GM20000 (cell line): ENCODE measurements at regions not wholly inside any gene's neighbourhood (a gene's known extent, or its start where the extent isn't known, plus 50 kb on each side); places are given as distances from the start of the nearest gene placed in this dataset.

Experiments
- DNase-seq: peaks from one replicate; pipeline ENCODE4 v3.0.0; 2012; ENCODE audit warnings: low spot score
- TF ChIP-seq, protein P1 (sequence below): IDR thresholded peaks from 2 replicates; pipeline ENCODE4 v1.5.1; 2012; ENCODE audit warnings: mild to moderate bottlenecking, control low read depth; ENCODE audit errors: extremely low read depth, missing control alignments

DNA sequence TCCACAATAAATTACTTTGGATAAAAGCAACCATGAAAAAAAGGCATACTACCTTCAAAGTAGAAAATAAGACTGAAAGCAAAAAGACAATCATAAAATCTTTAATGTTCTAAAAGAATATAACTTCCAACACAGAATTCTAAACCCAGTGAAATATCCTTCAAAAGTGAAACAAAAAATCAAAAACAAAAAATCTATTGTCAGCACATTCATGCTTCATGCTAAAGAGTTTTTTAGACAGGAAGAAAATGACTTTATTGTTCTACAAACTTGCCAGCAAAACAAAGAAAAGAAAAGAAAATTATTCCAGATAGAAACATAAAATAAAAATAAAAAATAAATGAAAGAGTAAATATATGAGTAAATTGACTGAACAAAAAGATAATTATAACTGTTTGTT lies 134.9 kb downstream of the EFHB start:
- no peak for DNase-seq
- TF ChIP-seq, protein P1, sequence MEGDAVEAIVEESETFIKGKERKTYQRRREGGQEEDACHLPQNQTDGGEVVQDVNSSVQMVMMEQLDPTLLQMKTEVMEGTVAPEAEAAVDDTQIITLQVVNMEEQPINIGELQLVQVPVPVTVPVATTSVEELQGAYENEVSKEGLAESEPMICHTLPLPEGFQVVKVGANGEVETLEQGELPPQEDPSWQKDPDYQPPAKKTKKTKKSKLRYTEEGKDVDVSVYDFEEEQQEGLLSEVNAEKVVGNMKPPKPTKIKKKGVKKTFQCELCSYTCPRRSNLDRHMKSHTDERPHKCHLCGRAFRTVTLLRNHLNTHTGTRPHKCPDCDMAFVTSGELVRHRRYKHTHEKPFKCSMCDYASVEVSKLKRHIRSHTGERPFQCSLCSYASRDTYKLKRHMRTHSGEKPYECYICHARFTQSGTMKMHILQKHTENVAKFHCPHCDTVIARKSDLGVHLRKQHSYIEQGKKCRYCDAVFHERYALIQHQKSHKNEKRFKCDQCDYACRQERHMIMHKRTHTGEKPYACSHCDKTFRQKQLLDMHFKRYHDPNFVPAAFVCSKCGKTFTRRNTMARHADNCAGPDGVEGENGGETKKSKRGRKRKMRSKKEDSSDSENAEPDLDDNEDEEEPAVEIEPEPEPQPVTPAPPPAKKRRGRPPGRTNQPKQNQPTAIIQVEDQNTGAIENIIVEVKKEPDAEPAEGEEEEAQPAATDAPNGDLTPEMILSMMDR = no peak

DNA sequence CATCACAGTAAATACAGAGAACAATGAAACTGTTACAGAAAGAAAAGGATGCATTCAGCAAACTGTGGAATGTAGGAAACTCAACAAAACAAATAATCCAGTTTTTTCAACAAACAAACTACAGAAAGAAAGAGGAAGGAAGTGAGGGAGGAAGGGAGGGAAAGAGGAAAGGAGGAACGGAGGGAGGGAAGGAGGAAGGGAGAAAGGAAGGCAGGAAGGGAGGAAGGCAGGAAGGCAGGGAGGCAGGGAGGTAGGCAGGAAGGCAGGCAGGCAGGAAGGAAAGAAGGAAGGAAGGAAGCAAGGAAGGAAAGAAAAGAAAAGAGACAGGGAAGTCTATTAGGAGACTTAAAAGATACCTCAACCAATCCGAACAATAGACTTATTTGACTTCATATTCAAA lies 135.7 kb downstream of the EFHB start:
- DNase-seq = no peak
- TF ChIP-seq, protein P1 = no peak

DNA sequence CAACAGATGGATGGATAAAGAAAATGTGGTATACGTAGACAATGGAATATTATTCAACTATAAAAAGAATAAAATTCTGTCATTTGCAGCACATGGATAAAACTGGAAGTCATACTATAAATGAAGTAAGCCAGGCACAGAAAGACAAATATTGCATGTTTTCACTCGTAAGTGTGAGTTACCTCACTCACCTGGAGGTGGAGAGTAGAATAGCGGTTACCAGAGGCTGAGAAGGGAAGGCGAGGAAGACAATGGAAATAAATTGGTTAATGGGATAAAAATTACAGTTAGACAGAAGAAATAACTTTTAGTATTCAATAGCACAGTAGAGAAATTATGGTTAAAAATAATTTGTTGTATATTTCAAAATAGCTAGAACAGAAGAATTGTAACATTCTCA lies 141.6 kb downstream of the EFHB start:
- no peak for DNase-seq
- TF ChIP-seq, protein P1 = no peak

DNA sequence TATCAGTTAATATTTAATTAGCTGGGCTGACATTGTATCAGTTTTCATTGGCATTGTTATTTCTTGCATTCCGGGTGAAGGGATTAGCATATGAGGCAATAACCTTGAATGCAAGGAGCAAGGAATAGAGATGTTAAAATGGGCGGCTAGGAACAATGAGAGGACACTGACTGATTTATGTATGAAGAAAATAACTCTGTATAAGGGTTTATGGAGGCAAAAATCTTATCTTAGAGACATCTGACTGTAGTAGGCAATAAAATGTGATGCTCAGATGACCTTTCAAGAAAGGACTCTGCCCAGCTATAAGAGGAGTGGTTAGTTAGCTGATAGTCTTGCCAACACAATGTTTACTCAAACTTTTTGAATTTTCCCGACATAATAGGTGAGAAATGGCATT lies 158.3 kb downstream of the EFHB start:
- no peak for DNase-seq
- TF ChIP-seq, protein P1 = no peak

DNA sequence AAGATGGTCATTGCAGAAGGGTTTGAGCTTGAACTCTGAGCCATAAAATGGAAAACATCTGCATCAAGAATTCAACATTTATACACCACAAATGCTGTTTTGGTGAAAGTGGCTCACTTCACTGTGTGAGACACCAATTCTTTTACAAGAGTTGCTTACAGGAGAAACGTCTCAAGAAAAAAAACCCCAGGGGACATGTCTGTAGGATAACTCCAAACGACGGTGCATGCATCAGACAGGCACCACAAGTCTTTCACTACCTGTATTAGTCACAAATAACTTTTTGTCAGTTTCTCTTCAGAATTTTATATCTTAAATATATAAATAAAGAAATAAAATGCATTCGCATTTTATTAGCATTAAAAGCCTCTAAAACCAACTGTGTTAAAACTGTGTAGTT lies 164.3 kb downstream of the EFHB start:
- TF ChIP-seq, protein P1 = no peak
- no peak for DNase-seq

DNA sequence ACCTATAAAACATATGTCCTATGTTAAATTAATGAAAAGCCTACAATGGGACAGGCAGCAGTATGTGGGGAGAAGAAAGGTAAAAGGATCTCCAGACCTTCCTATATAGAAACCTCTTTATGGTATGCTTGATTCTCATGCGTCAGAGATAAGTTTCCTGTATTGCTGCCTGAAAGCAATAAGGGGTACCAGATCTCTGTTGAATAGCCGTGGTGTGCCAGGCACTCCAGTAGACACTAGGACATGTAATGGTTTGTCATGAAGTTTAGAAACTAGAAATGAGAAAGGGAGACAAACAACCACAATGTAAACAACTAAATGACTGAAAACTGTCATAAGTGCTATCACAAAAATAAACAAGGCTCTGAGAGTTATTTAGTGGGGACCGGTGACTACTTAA lies 168.1 kb downstream of the EFHB start:
- TF ChIP-seq, protein P1 = no peak
- no peak for DNase-seq

DNA sequence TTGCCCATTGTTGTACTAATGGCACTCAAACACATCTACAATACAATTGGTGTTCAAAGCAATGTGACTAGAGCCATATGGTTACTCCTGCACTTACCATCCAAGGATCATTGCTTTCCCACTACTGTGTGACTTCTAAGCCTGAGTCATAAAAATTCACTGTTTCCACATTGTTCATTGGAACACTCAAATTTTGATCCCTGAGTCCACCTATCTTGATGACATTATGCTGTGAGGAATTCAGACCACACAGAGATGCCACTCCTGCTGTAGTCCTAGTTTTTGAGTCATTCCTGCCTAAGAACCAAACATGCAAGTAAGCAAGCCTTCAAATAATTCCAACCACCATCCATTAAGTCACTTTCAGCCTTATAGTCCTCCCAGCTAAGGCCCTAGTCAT lies 176.2 kb downstream of the EFHB start:
- no peak for DNase-seq
- TF ChIP-seq, protein P1 = no peak
